ENCODE measurements at regions not wholly inside any gene's neighbourhood (a gene's known extent, or its start where the extent isn't known, plus 50 kb on each side); places are given as distances from the start of the nearest gene placed in this dataset.

DNA sequence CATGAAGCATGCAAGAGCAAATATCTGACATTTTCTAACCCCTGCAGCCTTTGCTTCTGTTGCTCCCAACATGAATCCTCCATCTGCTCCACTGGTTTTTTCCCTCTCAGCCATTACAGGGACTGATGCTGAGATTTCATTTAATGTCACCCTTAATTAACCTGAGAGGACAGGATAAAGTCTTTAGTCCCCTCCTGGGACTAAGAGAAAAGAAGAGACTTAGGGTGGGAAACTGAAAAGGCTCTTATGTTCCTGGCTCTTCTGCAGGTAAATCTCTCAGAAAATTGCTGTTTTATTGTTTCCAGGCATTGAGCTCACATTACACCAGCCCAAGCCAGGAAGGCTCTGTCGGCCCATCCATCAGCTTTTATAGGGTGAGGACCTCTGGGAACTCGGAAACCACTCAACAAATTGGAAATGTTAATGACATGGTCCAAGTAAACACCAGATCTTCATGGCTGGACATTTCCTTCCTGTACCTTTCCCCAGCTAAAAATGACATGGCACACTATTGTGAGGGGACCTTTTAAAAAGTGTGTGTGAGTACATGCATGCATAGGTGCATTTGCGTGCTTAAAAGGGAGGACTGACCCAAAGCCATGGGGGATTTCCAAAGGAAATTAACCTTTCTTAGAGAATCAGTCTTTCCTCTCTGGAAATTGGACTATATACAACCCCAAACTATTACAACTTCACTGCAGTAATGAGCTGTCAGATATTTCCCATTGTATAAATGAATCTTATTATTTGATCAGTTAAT lies 408.1 kb upstream of the TMTC1 start:
- Histone ChIP-seq H3K4me3 (ENCODE audit: control insufficient read depth in 2 of 3, extremely low read depth in 1 of 3, insufficient read depth in 2 of 3, low read depth in 1 of 3, low read length in 3 of 3) (no peak overlapping the region), H3K4me2 (ENCODE audit: control insufficient read depth, extremely low read depth, insufficient read depth, low read depth, low read length) (no peak overlapping the region), H3K4me1 (ENCODE audit: control insufficient read depth, extremely low read depth, insufficient read depth, low read length) (no peaks in the 10 kb centered on the region), H3K27ac (ENCODE audit: control insufficient read depth, insufficient read depth, low read length) (no peak overlapping the region), H4K20me1 (ENCODE audit: control insufficient read depth, extremely low read depth, insufficient read depth, low read length) (no peaks in the 10 kb centered on the region), H3K36me3 (ENCODE audit: control insufficient read depth in 2 of 2, extremely low read depth in 1 of 2, insufficient read depth in 2 of 2, low read length in 2 of 2) (no peaks in the 10 kb centered on the region), H3K9me3 (ENCODE audit: control insufficient read depth, low read depth, low read length) (no peaks in the 10 kb centered on the region), H3K79me2 (ENCODE audit: control insufficient read depth, insufficient read depth, low read length) (no peaks in the 10 kb centered on the region), H3K27me3 (ENCODE audit: control insufficient read depth, extremely low read depth, insufficient read depth, low read length) (no peaks in the 10 kb centered on the region), H3K9me1 (ENCODE audit: control insufficient read depth, extremely low read depth, insufficient read depth, low read length) (no peaks in the 10 kb centered on the region), H3K9ac (ENCODE audit: control insufficient read depth, extremely low read depth, insufficient read depth, low read length) (no peak overlapping the region), H2AFZ (ENCODE audit: control insufficient read depth, low read length) (no peak overlapping the region)
- FAIRE-seq (no peak), DNase-seq (ENCODE audit: low read depth, low spot score) (no peak)
- dilution Hi-C loops (cut with MboI; ENCODE audit: extremely low pct_ligation_motif_present, low sequenced_read_pairs): no loop called here
- TF ChIP-seq, protein P1, sequence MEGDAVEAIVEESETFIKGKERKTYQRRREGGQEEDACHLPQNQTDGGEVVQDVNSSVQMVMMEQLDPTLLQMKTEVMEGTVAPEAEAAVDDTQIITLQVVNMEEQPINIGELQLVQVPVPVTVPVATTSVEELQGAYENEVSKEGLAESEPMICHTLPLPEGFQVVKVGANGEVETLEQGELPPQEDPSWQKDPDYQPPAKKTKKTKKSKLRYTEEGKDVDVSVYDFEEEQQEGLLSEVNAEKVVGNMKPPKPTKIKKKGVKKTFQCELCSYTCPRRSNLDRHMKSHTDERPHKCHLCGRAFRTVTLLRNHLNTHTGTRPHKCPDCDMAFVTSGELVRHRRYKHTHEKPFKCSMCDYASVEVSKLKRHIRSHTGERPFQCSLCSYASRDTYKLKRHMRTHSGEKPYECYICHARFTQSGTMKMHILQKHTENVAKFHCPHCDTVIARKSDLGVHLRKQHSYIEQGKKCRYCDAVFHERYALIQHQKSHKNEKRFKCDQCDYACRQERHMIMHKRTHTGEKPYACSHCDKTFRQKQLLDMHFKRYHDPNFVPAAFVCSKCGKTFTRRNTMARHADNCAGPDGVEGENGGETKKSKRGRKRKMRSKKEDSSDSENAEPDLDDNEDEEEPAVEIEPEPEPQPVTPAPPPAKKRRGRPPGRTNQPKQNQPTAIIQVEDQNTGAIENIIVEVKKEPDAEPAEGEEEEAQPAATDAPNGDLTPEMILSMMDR (optimal IDR thresholded peaks at IDR 0.05 in 1 of 3, IDR thresholded peaks at IDR 0.05 in 1 of 3, conservative IDR thresholded peaks at IDR 0.05 in 1 of 3; ENCODE audit: extremely low read depth in 1 of 3, insufficient read depth in 2 of 3, low read length in 3 of 3): no peak
- TF ChIP-seq EZH2 (IDR thresholded peaks at IDR 0.05; ENCODE audit: low read length): no peak

DNA sequence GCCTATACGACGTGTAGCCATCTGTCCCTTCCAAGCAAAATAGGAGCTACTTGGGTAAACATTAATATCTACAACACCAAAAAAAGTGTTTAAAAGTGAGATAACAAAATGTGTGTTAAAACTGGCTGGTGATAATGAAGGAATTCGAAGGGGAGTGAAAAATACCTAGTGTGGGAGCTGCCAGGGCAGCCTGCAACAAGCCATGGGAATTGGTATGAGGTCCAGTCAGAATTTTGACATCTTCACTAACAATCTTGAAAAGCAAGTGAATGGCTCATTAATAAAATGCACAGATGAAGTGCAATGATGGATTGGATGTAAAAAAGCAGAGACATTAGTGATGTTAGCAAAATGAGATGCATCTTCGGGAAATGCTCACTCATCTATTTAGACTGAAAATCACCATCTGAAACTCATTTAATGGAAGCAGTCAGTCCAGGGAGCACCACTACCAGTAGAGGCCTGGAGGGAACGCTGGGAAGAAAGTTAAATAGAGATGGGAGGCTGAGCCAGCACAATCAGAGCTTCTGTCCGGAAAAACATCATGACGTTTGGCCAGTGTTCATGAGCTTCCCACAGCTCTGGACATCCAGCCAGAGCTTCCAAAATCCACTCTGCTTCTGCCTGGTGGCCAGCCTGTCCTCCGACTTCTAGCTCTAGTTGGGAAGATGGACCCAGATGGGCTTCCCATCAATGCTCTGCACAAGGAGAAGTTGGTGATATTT lies 405.0 kb upstream of the TMTC1 start:
- Histone ChIP-seq H3K79me2 (ENCODE audit: control insufficient read depth, insufficient read depth, low read length) (no peaks in the 10 kb centered on the region), H3K36me3 (ENCODE audit: control insufficient read depth in 2 of 2, extremely low read depth in 1 of 2, insufficient read depth in 2 of 2, low read length in 2 of 2) (no peaks in the 10 kb centered on the region), H3K4me1 (ENCODE audit: control insufficient read depth, extremely low read depth, insufficient read depth, low read length) (no peaks in the 10 kb centered on the region), H3K27ac (ENCODE audit: control insufficient read depth, insufficient read depth, low read length) (no peak overlapping the region), H2AFZ (ENCODE audit: control insufficient read depth, low read length) (no peak overlapping the region), H4K20me1 (ENCODE audit: control insufficient read depth, extremely low read depth, insufficient read depth, low read length) (no peaks in the 10 kb centered on the region), H3K9me3 (ENCODE audit: control insufficient read depth, low read depth, low read length) (no peaks in the 10 kb centered on the region), H3K4me2 (ENCODE audit: control insufficient read depth, extremely low read depth, insufficient read depth, low read depth, low read length) (no peak overlapping the region), H3K27me3 (ENCODE audit: control insufficient read depth, extremely low read depth, insufficient read depth, low read length) (no peaks in the 10 kb centered on the region), H3K4me3 (ENCODE audit: control insufficient read depth in 2 of 3, extremely low read depth in 1 of 3, insufficient read depth in 2 of 3, low read depth in 1 of 3, low read length in 3 of 3) (no peak overlapping the region), H3K9me1 (ENCODE audit: control insufficient read depth, extremely low read depth, insufficient read depth, low read length) (no peaks in the 10 kb centered on the region), H3K9ac (ENCODE audit: control insufficient read depth, extremely low read depth, insufficient read depth, low read length) (no peak overlapping the region)
- dilution Hi-C loops (cut with MboI; ENCODE audit: extremely low pct_ligation_motif_present, low sequenced_read_pairs): no loop called here
- FAIRE-seq (no peak), DNase-seq (ENCODE audit: low read depth, low spot score) (no peak)
- no peak for TF ChIP-seq EZH2 (IDR thresholded peaks at IDR 0.05; ENCODE audit: low read length)
- TF ChIP-seq, protein P1 (optimal IDR thresholded peaks at IDR 0.05 in 1 of 3, IDR thresholded peaks at IDR 0.05 in 1 of 3, conservative IDR thresholded peaks at IDR 0.05 in 1 of 3; ENCODE audit: extremely low read depth in 1 of 3, insufficient read depth in 2 of 3, low read length in 3 of 3): no peak

Measured in keratinocyte (primary cell).